WI38 (cell line): ENCODE measurements at regions not wholly inside any gene's neighbourhood (a gene's known extent, or its start where the extent isn't known, plus 50 kb on each side); places are given as distances from the start of the nearest gene placed in this dataset.

Source experiments
- H3K4me3 ChIP-seq: 2 replicates; pipeline ENCODE4 v1.5.1; 2011; ENCODE audit warnings: low read depth, mild to moderate bottlenecking, control low read depth, low read length
- CTCF ChIP-seq: IDR thresholded peaks from 2 replicates; pipeline ENCODE4 v1.5.1; 2012; ENCODE audit warnings: low read depth, mild to moderate bottlenecking, control low read depth, low read length

GRCh38 chr13:50319635-50320255 lies 304.5 kb downstream of the KCNRG start:
- H3K4me3 ChIP-seq, result no peak overlapping the region
- no peak for TF ChIP-seq CTCF

GRCh38 chr13:50320271-50320862 lies 305.1 kb downstream of the KCNRG start:
- TF ChIP-seq CTCF, result no peak
- H3K4me3 ChIP-seq, result no peak overlapping the region

- no peak for TF ChIP-seq CTCF
- no peak overlapping the region for H3K4me3 ChIP-seq
Measured at GRCh38 chr13:50322006-50322405, 306.8 kb downstream of the KCNRG start.

GRCh38 chr13:50323440-50324065 lies 308.3 kb downstream of the KCNRG start:
- no peak for TF ChIP-seq CTCF
- no peak overlapping the region for H3K4me3 ChIP-seq

- TF ChIP-seq CTCF, result no peak
- no peak overlapping the region for H3K4me3 ChIP-seq
Measured at GRCh38 chr13:50326271-50326670, 311.0 kb downstream of the KCNRG start.

GRCh38 chr13:50326811-50327210 lies 311.6 kb downstream of the KCNRG start:
- no peak overlapping the region for H3K4me3 ChIP-seq
- TF ChIP-seq CTCF, result no peak

- TF ChIP-seq CTCF, result no peak
- H3K4me3 ChIP-seq, result no peak overlapping the region
Measured at GRCh38 chr13:50334115-50334778, 319.0 kb downstream of the KCNRG start.
